GM18907 (cell line): ENCODE measurements at regions not wholly inside any gene's neighbourhood (a gene's known extent, or its start where the extent isn't known, plus 50 kb on each side); places are given as distances from the start of the nearest gene placed in this dataset.

Source experiments
- ATAC-seq: cut with Tn5 transposase; IDR thresholded peaks from one replicate; pipeline ENCODE4 v1.9.1; 2021; ENCODE audit warnings: mild to moderate bottlenecking, moderate library complexity; ENCODE audit not compliant: unreplicated experiment

GRCh38 chr3:21142949-21143348 lies 608.1 kb downstream of the ZNF385D start:
- ATAC-seq: no peak

DNA sequence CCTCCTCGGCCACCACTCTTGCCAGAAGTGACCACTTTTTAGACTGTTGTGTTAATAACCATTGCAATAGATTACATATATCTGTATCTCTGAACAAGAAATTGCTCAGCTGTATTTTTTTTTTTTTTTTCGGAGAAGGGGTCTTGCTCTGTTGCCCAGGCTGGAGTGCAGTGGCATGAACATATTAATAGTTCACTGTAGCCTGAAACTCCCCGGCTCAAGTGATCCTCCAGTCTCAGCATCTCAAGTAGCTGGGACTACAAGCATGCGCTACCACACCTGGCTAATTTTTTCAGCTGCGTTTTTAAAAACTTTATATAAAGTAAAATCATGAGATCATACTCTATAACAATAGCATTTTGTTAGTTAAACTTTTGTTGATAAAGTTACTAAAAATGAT lies 609.0 kb downstream of the ZNF385D start:
- no peak for ATAC-seq

GRCh38 chr3:21140785-21141184 lies 610.2 kb downstream of the ZNF385D start:
- no peak for ATAC-seq

DNA sequence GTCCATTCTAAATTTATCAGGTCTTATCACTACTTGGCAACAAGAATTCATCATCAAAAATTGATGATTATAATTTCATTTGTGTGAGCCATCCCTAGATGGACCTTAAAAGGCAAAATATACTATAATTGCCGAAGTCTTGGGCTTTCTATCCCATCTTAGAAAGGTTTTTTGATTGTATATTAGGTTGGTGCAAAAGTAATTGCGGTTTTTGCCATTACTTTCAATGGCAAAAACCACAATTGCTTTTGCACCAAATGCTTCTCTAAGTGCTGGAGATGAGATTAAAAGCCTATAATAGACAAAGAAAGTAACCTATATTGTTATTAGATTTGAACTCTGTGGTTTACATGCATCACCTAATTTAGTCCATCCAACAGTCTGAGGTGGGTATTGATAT lies 612.9 kb downstream of the ZNF385D start:
- no peak for ATAC-seq

- no peak for ATAC-seq
Measured at GRCh38 chr3:21132896-21133295, 618.1 kb downstream of the ZNF385D start.

DNA sequence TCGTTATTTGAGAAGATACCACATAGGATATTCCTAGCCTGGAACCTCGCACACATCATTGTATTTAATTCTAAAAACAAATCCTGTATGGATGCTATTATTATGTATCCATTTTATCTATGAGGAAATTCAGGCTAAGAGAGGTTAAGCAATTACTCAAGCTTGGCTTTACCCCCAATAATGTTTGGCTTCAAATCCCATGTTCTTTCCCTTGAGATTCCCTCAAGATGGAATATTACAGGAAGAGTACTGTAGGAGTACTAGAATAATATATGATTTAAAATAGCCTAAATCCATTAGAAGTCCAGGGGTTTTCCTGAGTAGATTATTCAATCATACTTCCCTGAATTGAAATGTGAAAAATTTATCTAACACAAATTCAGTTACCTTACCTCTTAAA lies 630.2 kb downstream of the ZNF385D start:
- ATAC-seq: no peak

DNA sequence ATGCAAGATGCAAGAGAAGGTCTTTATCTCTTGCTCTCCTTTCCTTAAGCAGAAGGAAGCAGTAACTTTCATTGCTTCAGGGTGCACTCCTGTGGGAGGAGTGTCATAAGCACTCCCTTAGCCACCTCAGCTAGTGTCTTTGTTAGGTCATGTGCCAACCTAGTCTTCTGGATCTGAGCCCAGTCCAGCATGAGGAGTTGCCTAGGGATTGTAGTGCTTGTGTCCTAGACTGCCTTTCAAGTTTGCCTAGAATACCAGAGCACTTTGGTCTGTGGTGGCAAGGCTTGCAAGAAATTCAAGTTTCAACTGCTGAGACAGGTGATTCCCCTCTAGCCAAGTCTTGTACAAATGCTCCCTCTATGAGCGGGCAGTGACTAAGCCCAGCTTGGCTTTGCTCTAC lies 633.6 kb downstream of the ZNF385D start:
- ATAC-seq: no peak

GRCh38 chr3:21109056-21109455 lies 642.0 kb downstream of the ZNF385D start:
- ATAC-seq: no peak

DNA sequence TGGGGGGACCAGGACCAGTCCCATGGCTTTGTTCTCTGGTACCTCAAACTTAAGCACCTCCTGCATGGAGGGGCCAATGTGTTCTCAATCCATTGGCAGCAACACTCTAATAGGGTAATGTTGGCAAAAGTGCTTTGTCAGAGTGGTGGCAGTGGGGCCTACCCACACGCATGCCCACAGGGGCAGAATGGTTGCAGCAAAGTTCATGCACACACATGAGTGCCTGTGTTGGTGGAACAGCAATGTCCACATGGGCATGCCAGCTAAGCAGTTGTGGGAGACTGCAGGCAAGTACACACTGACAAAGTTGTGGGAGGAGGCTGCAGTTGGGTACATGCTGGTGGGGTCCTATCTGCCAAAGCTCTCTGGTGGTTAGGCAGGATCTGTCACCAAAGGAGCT lies 645.2 kb downstream of the ZNF385D start:
- no peak for ATAC-seq

- no peak for ATAC-seq
Measured at GRCh38 chr3:21100656-21101359, 650.2 kb downstream of the ZNF385D start.

GRCh38 chr3:21094686-21095085 lies 656.3 kb downstream of the ZNF385D start:
- ATAC-seq: no peak

- no peak for ATAC-seq
Measured at GRCh38 chr3:21073561-21073960, 677.4 kb downstream of the ZNF385D start.

DNA sequence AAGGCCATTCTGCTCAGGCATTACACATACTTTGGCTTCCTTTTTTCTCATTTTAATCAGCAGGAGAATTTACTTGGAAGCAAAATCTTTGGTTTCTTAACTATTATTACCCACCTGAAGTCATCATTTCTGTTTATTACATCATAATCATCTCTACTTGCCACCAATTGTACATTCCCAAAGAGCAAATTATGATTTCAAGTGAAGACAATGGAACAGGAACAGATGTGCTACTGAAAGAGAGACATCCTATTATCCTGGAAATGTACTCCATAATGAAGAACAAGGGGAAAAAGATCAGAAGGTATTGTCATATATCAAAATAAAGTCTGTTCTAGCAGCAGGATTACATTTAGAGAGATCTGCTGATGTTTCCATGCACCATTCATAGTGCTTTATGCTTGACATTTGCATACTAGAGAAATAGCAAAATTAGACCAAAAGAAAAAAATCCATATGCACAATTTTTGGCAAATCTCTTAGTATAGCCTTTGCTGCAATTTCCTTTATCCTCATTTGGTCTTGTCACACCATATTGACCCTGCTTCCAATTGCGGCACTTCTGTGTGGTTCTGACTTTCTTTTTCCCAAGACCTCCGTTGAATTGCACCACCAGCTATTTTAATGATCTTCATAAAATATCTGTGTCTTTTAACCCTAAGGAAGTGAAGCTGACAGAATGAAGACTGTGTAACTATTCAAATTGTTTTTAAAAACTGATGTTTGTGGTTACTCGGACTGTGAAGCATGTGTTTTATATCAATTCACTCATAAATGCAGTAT lies 683.8 kb downstream of the ZNF385D start:
- ATAC-seq: no peak

DNA sequence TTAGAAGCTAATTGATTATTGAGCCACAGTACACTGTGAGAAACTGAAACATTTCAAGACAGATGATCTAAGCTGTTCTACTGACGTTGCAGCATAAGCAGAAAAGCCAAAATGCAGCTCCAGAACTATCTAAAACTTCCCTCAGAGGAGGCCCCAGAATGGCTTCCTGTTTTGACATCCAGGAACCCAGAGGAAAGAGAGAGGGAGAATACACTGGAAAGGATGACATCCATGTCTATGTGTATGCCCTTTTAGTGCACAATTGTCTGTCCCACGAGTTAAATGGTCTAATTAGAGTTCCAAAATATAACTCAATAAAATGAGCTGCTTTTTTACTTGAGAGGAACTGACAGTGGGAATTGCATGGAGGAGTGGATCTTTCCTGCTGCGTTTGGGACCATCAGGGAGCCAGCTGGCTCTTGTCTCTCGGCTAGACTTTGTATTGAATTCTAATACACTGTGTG lies 688.1 kb downstream of the ZNF385D start:
- ATAC-seq: no peak

- no peak for ATAC-seq
Measured at GRCh38 chr3:21059404-21059803, 691.6 kb downstream of the ZNF385D start.

GRCh38 chr3:21056293-21056692 lies 694.7 kb downstream of the ZNF385D start:
- ATAC-seq: no peak

GRCh38 chr3:21055015-21055414 lies 696.0 kb downstream of the ZNF385D start:
- ATAC-seq: no peak

DNA sequence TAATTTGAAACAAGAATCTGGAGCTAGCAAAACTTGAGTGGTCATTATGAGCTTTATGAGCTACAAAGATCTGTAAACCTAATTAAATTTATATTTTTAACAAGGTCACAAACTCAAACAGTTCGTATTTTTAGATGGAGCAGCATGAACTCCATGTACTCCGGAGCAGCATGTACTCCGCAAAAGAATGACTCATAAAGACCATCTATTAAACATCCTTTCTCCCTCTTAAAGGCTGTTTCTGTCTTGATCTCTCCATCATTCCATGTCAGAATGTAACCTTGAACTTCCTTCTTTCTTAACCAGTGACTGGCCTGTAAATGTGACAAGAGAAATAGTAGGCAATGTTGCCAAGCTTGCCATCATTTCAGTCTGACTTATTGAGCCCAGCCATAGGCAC lies 696.9 kb downstream of the ZNF385D start:
- no peak for ATAC-seq

GRCh38 chr3:21049334-21050062 lies 701.5 kb downstream of the ZNF385D start:
- ATAC-seq: no peak

DNA sequence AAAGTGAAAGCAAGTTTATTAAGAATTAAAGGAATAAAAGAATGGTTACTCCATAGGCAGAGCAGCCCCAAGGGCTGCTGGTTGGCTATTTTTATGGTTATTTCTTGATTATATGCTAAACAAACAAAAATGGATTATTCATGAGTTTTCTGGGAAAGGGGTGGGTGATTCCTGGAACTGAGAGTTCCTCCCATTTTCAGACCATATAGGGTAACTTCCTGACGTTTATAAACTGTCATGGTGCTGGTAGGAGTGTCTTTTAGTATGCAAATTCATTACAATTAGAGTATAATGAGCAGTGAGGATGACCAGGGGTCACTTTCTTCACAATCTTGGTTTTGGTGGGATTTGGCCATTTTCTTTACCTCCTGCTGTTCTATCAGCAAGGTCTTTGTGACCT lies 707.9 kb downstream of the ZNF385D start:
- ATAC-seq: no peak

DNA sequence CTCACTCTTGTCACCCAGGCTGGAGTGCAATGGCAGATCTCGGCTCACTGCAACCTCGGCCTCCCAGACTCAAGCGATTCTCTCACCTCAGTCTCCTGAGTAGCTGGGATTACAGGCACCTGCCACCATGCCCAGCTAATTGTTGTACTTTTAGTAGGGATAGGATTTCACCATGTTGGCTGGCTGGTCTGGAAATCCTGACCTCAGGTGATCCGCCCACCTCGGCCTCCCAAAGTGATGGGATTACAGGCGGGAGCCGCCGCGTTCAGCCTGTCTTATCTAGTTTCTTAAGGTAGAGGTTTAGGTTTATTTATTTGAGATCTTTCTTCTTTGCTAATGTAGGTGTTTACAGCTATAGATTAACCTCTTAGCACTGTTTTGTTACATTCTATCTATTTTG lies 708.8 kb downstream of the ZNF385D start:
- ATAC-seq: no peak

GRCh38 chr3:21041621-21042020 lies 709.4 kb downstream of the ZNF385D start:
- no peak for ATAC-seq
